KMS-11 (cell line): ENCODE measurements at regions not wholly inside any gene's neighbourhood (a gene's known extent, or its start where the extent isn't known, plus 50 kb on each side); places are given as distances from the start of the nearest gene placed in this dataset.

ENCODE experiments used
- H2AFZ ChIP-seq: fragments of 200-600 bp; sonication (generic); 2 replicates; pipeline ENCODE4 v1.6.1; 2016; ENCODE audit warnings: antibody characterized with exemption, mixed run types, low read depth
- H3K27ac ChIP-seq: fragments of 200-600 bp; sonication (generic); 2 replicates; pipeline ENCODE4 v1.6.1; 2016; ENCODE audit warnings: mild to moderate bottlenecking, mixed run types
- H3K27me3 ChIP-seq: fragments of 200-600 bp; sonication (generic); 2 replicates; pipeline ENCODE4 v1.6.1; 2017; ENCODE audit warnings: mild to moderate bottlenecking, low read depth, mixed run types, moderate library complexity; ENCODE audit not compliant: insufficient read depth
- H3K36me3 ChIP-seq: fragments of 200-600 bp; sonication (generic); 2 replicates; pipeline ENCODE4 v1.6.1; 2017; ENCODE audit warnings: mild to moderate bottlenecking, mixed run types; ENCODE audit not compliant: insufficient read depth
- H3K4me1 ChIP-seq: fragments of 200-600 bp; sonication (generic); 2 replicates; pipeline ENCODE4 v1.6.1; 2016; ENCODE audit warnings: mild to moderate bottlenecking, low read depth, mixed run types; ENCODE audit not compliant: poor library complexity, severe bottlenecking
- H3K4me2 ChIP-seq: fragments of 200-600 bp; sonication (generic); 2 replicates; pipeline ENCODE4 v1.7.0; 2016; ENCODE audit warnings: mild to moderate bottlenecking, mixed run types
- H3K4me3 ChIP-seq: fragments of 200-600 bp; sonication (generic); IDR thresholded peaks from 2 replicates; pipeline ENCODE4 v1.6.1; 2017; ENCODE audit warnings: low read depth, low read length, mixed read lengths; ENCODE audit not compliant: insufficient read depth
- H3K79me2 ChIP-seq: fragments of 200-600 bp; sonication (generic); 2 replicates; pipeline ENCODE4 v1.6.1; 2016; ENCODE audit warnings: low read depth, mixed run types; ENCODE audit not compliant: insufficient read depth
- H3K9ac ChIP-seq: fragments of 200-600 bp; sonication (generic); 2 replicates; pipeline ENCODE4 v1.6.1; 2016; ENCODE audit warnings: mild to moderate bottlenecking, mixed run types
- H4K20me1 ChIP-seq: fragments of 200-600 bp; sonication (generic); 2 replicates; pipeline ENCODE4 v1.6.1; 2016; ENCODE audit warnings: mild to moderate bottlenecking, mixed run types; ENCODE audit not compliant: insufficient read depth
- TF ChIP-seq, protein P1 (sequence below): fragments of 200-600 bp; sonication (generic); conservative IDR thresholded peaks from 2 replicates; pipeline ENCODE4 v1.6.1; 2017; ENCODE audit warnings: low read depth, mild to moderate bottlenecking, antibody characterized with exemption, low read length, moderate library complexity, mixed read lengths

DNA sequence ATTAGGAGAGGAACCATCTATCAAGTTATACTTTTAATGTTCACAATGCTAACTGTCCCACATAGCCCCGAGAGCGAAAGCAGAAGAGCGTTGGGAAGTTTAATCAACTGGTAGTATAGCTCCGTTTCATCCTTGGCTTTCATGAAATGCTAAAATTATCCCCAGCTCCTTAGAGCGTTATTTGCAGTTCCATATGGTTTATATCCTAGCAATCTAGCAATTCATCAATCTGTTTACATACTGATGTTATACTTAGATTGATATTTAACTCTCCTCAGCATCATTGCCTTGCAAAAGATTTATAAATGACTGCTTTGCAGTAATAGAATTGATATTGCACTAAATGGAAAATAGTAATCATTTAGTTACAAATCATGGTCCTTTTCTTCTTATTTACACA lies 419.8 kb downstream of the COG6 start:
- Histone ChIP-seq H3K9ac (no peak overlapping the region), H4K20me1 (no peaks in the 10 kb centered on the region), H3K79me2 (no peaks in the 10 kb centered on the region), H3K4me3 (no peak overlapping the region), H2AFZ (no peak overlapping the region), H3K4me2 (no peak overlapping the region), H3K27ac (no peak overlapping the region), H3K27me3 (no peaks in the 10 kb centered on the region), H3K4me1 (no peaks in the 10 kb centered on the region), H3K36me3 (no peaks in the 10 kb centered on the region)
- TF ChIP-seq, protein P1, sequence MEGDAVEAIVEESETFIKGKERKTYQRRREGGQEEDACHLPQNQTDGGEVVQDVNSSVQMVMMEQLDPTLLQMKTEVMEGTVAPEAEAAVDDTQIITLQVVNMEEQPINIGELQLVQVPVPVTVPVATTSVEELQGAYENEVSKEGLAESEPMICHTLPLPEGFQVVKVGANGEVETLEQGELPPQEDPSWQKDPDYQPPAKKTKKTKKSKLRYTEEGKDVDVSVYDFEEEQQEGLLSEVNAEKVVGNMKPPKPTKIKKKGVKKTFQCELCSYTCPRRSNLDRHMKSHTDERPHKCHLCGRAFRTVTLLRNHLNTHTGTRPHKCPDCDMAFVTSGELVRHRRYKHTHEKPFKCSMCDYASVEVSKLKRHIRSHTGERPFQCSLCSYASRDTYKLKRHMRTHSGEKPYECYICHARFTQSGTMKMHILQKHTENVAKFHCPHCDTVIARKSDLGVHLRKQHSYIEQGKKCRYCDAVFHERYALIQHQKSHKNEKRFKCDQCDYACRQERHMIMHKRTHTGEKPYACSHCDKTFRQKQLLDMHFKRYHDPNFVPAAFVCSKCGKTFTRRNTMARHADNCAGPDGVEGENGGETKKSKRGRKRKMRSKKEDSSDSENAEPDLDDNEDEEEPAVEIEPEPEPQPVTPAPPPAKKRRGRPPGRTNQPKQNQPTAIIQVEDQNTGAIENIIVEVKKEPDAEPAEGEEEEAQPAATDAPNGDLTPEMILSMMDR = no peak

DNA sequence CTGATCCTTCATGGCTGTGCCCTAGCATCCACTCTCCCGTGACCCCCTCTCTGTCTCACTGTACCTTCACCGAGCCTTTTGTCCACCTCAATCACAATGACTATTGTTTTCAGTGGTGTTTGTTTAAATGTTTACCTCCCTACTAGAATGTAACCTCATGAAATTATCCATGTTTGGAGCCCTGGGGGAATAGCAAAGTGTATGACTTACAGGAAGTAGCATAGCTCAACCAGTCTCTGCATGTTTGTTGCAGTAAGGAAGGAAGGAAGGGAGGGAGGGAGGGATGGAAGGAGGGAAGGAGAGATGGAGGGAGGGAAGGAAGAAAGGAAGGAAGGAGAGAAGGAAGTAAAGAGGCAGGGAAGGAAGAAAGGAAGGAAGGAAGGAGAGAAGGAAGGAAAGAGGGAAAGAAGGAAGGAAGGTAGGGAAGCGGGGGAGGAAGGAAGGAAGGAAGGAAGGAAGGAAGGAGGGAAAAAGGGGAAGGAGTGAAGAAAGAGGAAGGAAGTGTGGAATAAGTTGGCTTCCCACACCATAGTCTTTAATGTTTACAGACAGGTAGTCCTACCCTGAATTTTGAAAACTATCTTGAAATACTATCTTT lies 421.4 kb downstream of the COG6 start:
- no peaks in the 10 kb centered on the region for H3K4me1 ChIP-seq
- no peak overlapping the region for H3K9ac ChIP-seq
- no peak overlapping the region for H2AFZ ChIP-seq
- TF ChIP-seq, protein P1 = no peak
- H3K79me2 ChIP-seq = no peaks in the 10 kb centered on the region
- no peak overlapping the region for H3K4me2 ChIP-seq
- H3K4me3 ChIP-seq = no peak overlapping the region
- no peaks in the 10 kb centered on the region for H3K27me3 ChIP-seq
- H4K20me1 ChIP-seq = no peaks in the 10 kb centered on the region
- H3K36me3 ChIP-seq = no peaks in the 10 kb centered on the region
- no peak overlapping the region for H3K27ac ChIP-seq

DNA sequence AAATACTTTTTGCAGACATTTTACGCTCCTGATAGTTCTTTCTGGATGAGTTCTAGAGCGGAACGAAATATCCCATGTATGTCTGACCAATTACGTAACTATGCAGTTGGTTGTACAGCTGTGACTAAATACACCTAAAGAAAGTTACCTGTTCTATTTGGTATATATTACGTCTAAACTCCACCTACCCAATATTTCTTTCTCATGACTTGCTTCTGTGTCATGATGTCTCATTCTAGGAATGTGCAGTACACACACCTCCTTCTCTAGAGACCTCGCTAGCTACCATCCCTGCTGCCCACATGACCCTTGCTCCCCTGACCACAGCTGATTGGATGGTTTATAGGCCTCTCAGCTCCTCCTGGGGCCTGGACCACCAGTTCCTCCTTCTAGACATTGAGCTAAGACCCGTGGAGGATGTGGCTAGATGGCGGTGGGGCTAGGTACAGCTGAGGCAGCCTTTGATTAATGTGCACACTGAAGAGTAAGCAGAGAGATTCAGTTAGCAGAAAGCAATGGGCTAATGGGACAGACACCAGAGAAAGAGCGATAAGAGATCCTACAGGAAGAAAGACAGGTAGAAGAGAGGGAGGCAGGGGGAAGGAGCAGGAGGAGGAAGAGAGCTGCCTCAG lies 422.1 kb downstream of the COG6 start:
- H3K9ac ChIP-seq = no peak overlapping the region
- H2AFZ ChIP-seq = no peak overlapping the region
- H3K4me3 ChIP-seq = no peak overlapping the region
- TF ChIP-seq, protein P1 = no peak
- H3K79me2 ChIP-seq = no peaks in the 10 kb centered on the region
- H4K20me1 ChIP-seq = no peaks in the 10 kb centered on the region
- no peaks in the 10 kb centered on the region for H3K36me3 ChIP-seq
- no peak overlapping the region for H3K4me2 ChIP-seq
- H3K27me3 ChIP-seq = no peaks in the 10 kb centered on the region
- no peaks in the 10 kb centered on the region for H3K4me1 ChIP-seq
- H3K27ac ChIP-seq = no peak overlapping the region

DNA sequence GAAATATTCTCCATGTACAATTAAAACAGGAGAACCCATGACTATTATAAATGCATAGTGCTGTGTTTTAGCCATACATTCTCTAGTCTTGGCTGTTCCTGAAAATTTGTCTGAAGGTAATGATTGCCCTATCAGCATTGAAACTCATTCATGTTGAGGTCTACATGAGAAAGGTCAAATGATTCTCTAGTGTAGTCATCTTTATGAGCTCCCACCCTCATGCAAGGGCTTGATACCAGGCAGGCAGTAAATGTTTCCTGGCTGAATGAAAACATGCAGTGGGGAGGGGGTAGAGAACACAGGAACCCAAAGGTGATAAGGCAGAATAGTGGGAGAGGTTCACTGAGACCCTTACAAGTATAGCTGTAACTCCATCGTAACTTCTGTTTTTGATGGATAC lies 424.3 kb downstream of the COG6 start:
- Histone ChIP-seq H3K4me1 (no peaks in the 10 kb centered on the region), H3K4me2 (no peak overlapping the region)

More for the DNA sequence above, 424.3 kb downstream of the COG6 start:
- Histone ChIP-seq H3K4me3 (no peak overlapping the region), H2AFZ (no peak overlapping the region), H3K79me2 (no peaks in the 10 kb centered on the region), H3K9ac (no peak overlapping the region), H3K36me3 (no peaks in the 10 kb centered on the region), H3K27me3 (no peaks in the 10 kb centered on the region), H3K27ac (no peak overlapping the region), H4K20me1 (no peaks in the 10 kb centered on the region)
- TF ChIP-seq, protein P1 = no peak
